BLaER1 (cell line): ENCODE measurements at regions not wholly inside any gene's neighbourhood (a gene's known extent, or its start where the extent isn't known, plus 50 kb on each side); places are given as distances from the start of the nearest gene placed in this dataset.
"Not testable (repeated sequence)": the region's sequence is repeated elsewhere in the genome, so short reads cannot be mapped to it uniquely, and the experiment has no call there.

ENCODE experiments used
- H3K27ac ChIP-seq: shearing (Covaris generic); formaldehyde crosslinking; 2 replicates; pipeline ENCODE4 v1.8.1; 2022
- H3K27me3 ChIP-seq: shearing (Covaris generic); formaldehyde crosslinking; 2 replicates; pipeline ENCODE4 v1.8.1; 2022
- H3K36me3 ChIP-seq: shearing (Covaris generic); formaldehyde crosslinking; 2 replicates; pipeline ENCODE4 v1.8.1; 2022
- H3K4me1 ChIP-seq: shearing (Covaris generic); formaldehyde crosslinking; 2 replicates; pipeline ENCODE4 v1.8.1; 2022
- H3K4me2 ChIP-seq: shearing (Covaris generic); formaldehyde crosslinking; 2 replicates; pipeline ENCODE4 v1.8.1; 2022
- H3K4me3 ChIP-seq: shearing (Covaris generic); formaldehyde crosslinking; 2 replicates; pipeline ENCODE4 v1.8.1; 2022
- H3K9ac ChIP-seq: shearing (Covaris generic); formaldehyde crosslinking; 2 replicates; pipeline ENCODE4 v1.8.1; 2022
- H3K9me3 ChIP-seq: shearing (Covaris generic); formaldehyde crosslinking; 2 replicates; pipeline ENCODE4 v1.8.1; 2022
- H4K20me1 ChIP-seq: shearing (Covaris generic); formaldehyde crosslinking; 2 replicates; pipeline ENCODE4 v1.8.1; 2022
- Cebpa-rat ChIP-seq: shearing (Covaris generic); IDR thresholded peaks from 2 replicates; pipeline ENCODE4 v1.8.1; 2022

GRCh38 chr6:121609281-121609680 lies 173.8 kb downstream of the GJA1 start:
- H3K27me3 ChIP-seq, result no peaks in the 10 kb centered on the region
- no peak overlapping the region for H3K4me3 ChIP-seq
- TF ChIP-seq Cebpa-rat, result no peak
- no peaks in the 10 kb centered on the region for H3K36me3 ChIP-seq
- H3K4me2 ChIP-seq, result no peak overlapping the region
- no peaks in the 10 kb centered on the region for H3K9me3 ChIP-seq
- H4K20me1 ChIP-seq, result no peaks in the 10 kb centered on the region
- H3K4me1 ChIP-seq, result no peaks in the 10 kb centered on the region
- no peak overlapping the region for H3K27ac ChIP-seq
- no peak overlapping the region for H3K9ac ChIP-seq

- H4K20me1 ChIP-seq, result no peaks in the 10 kb centered on the region
- no peaks in the 10 kb centered on the region for H3K9me3 ChIP-seq
- H3K27ac ChIP-seq, result no peak overlapping the region
- TF ChIP-seq Cebpa-rat, result no peak
- no peak overlapping the region for H3K4me3 ChIP-seq
- no peak overlapping the region for H3K9ac ChIP-seq
- H3K4me1 ChIP-seq, result no peaks in the 10 kb centered on the region
- H3K4me2 ChIP-seq, result no peak overlapping the region
- H3K27me3 ChIP-seq, result no peaks in the 10 kb centered on the region
- no peaks in the 10 kb centered on the region for H3K36me3 ChIP-seq
Observed at GRCh38 chr6:121612927-121613326, 177.5 kb downstream of the GJA1 start.

- Histone ChIP-seq H3K4me1 (no peaks in the 10 kb centered on the region), H3K9me3 (no peaks in the 10 kb centered on the region), H3K27ac (no peak overlapping the region), H4K20me1 (no peaks in the 10 kb centered on the region), H3K27me3 (no peaks in the 10 kb centered on the region), H3K9ac (no peak overlapping the region), H3K4me2 (no peak overlapping the region), H3K4me3 (no peak overlapping the region), H3K36me3 (no peaks in the 10 kb centered on the region)
- TF ChIP-seq Cebpa-rat, result no peak
Observed at GRCh38 chr6:121614115-121614514, 178.7 kb downstream of the GJA1 start.

- Histone ChIP-seq H3K9ac (no peak overlapping the region), H3K4me2 (no peak overlapping the region), H3K4me1 (no peaks in the 10 kb centered on the region), H3K36me3 (no peaks in the 10 kb centered on the region), H3K27ac (no peak overlapping the region), H3K4me3 (no peak overlapping the region), H3K27me3 (no peaks in the 10 kb centered on the region), H3K9me3 (no peaks in the 10 kb centered on the region), H4K20me1 (no peaks in the 10 kb centered on the region)
- TF ChIP-seq Cebpa-rat, result no peak
Observed at GRCh38 chr6:121615493-121615892, 180.0 kb downstream of the GJA1 start.

- Histone ChIP-seq H3K27me3 (no peaks in the 10 kb centered on the region), H3K4me1 (no peaks in the 10 kb centered on the region), H3K9ac (no peak overlapping the region), H3K4me3 (no peak overlapping the region), H3K36me3 (no peaks in the 10 kb centered on the region), H3K27ac (no peak overlapping the region), H3K9me3 (no peaks in the 10 kb centered on the region), H3K4me2 (no peak overlapping the region), H4K20me1 (no peaks in the 10 kb centered on the region)
- TF ChIP-seq Cebpa-rat, result no peak
Observed at GRCh38 chr6:121616406-121616805, 181.0 kb downstream of the GJA1 start.

GRCh38 chr6:121617388-121617787 lies 181.9 kb downstream of the GJA1 start:
- H3K27me3 ChIP-seq, result no peaks in the 10 kb centered on the region
- no peak overlapping the region for H3K4me3 ChIP-seq
- H3K27ac ChIP-seq, result no peak overlapping the region
- H3K9ac ChIP-seq, result no peak overlapping the region
- H4K20me1 ChIP-seq, result no peaks in the 10 kb centered on the region
- H3K4me1 ChIP-seq, result no peaks in the 10 kb centered on the region
- no peaks in the 10 kb centered on the region for H3K9me3 ChIP-seq
- H3K4me2 ChIP-seq, result no peak overlapping the region
- H3K36me3 ChIP-seq, result no peaks in the 10 kb centered on the region
- no peak for TF ChIP-seq Cebpa-rat

- Histone ChIP-seq H3K4me3 (no peak overlapping the region), H3K4me2 (no peak overlapping the region), H3K36me3 (no peaks in the 10 kb centered on the region), H3K27ac (no peak overlapping the region), H3K9me3 (no peaks in the 10 kb centered on the region), H3K4me1 (no peaks in the 10 kb centered on the region), H3K27me3 (no peaks in the 10 kb centered on the region), H4K20me1 (no peaks in the 10 kb centered on the region), H3K9ac (no peak overlapping the region)
- no peak for TF ChIP-seq Cebpa-rat
Observed at GRCh38 chr6:121619013-121619412, 183.6 kb downstream of the GJA1 start.

GRCh38 chr6:121619987-121620740 lies 184.7 kb downstream of the GJA1 start:
- H3K27ac ChIP-seq, result no peak overlapping the region
- no peak overlapping the region for H3K4me3 ChIP-seq
- H3K36me3 ChIP-seq, result no peaks in the 10 kb centered on the region
- peaks cover 3% of the 10 kb centered on the region; the same call in 1 of the 2 replicates for H3K9me3 ChIP-seq
- H4K20me1 ChIP-seq, result no peaks in the 10 kb centered on the region
- no peak overlapping the region for H3K4me2 ChIP-seq
- H3K9ac ChIP-seq, result no peak overlapping the region
- H3K4me1 ChIP-seq, result no peaks in the 10 kb centered on the region
- TF ChIP-seq Cebpa-rat, result no peak
- H3K27me3 ChIP-seq, result no peaks in the 10 kb centered on the region

GRCh38 chr6:121627761-121628160 lies 192.3 kb downstream of the GJA1 start:
- Histone ChIP-seq H3K27ac (no peak overlapping the region), H3K4me1 (no peaks in the 10 kb centered on the region), H3K9me3 (peaks cover 42% of the 10 kb centered on the region), H3K9ac (no peak overlapping the region), H4K20me1 (no peaks in the 10 kb centered on the region), H3K36me3 (no peaks in the 10 kb centered on the region), H3K4me3 (no peak overlapping the region), H3K4me2 (no peak overlapping the region), H3K27me3 (no peaks in the 10 kb centered on the region)
- no peak for TF ChIP-seq Cebpa-rat

- H3K27ac ChIP-seq, result no peak overlapping the region
- no peaks in the 10 kb centered on the region for H4K20me1 ChIP-seq
- no peak for TF ChIP-seq Cebpa-rat
- H3K36me3 ChIP-seq, result no peaks in the 10 kb centered on the region
- H3K9ac ChIP-seq, result no peak overlapping the region
- H3K27me3 ChIP-seq, result no peaks in the 10 kb centered on the region
- peaks cover 61% of the 10 kb centered on the region for H3K9me3 ChIP-seq
- H3K4me1 ChIP-seq, result no peaks in the 10 kb centered on the region
- H3K4me2 ChIP-seq, result no peak overlapping the region
- H3K4me3 ChIP-seq, result no peak overlapping the region
Observed at GRCh38 chr6:121630716-121631115, 195.3 kb downstream of the GJA1 start.

GRCh38 chr6:121631752-121632151 lies 196.3 kb downstream of the GJA1 start:
- not testable (repeated sequence) for H4K20me1 ChIP-seq, H3K4me1 ChIP-seq, H3K27ac ChIP-seq, H3K4me3 ChIP-seq, H3K36me3 ChIP-seq, H3K9ac ChIP-seq, H3K4me2 ChIP-seq, H3K27me3 ChIP-seq
- H3K9me3 ChIP-seq, result peaks cover 66% of the 10 kb centered on the region
